CD8-positive, alpha-beta memory T cell (primary cell): ENCODE measurements at regions not wholly inside any gene's neighbourhood (a gene's known extent, or its start where the extent isn't known, plus 50 kb on each side); places are given as distances from the start of the nearest gene placed in this dataset.

Experiments
- CTCF ChIA-PET: fragments of 350-600 bp; sonication (Branson Sonifier 250); formaldehyde crosslinking; loops from one replicate; lab custom pipeline; 2021; ENCODE audit warnings: antibody characterized with exemption; lab: Charles Lee
- POLR2A ChIA-PET: fragments of 350-600 bp; sonication (Branson Sonifier 250); formaldehyde crosslinking; loops from one replicate; lab custom pipeline; 2021; ENCODE audit warnings: antibody characterized with exemption; lab: Charles Lee
- DNase-seq, 5 donors: peaks; one replicate each; pipeline versions ENCODE4 v3.0.0 to v3.0.0-alpha.2; 2020 to 2022; ENCODE audit warnings: mixed read lengths in 1 of 5
- H3K27ac ChIP-seq: one replicate; pipeline ENCODE4 v1.7.0; 2013; ENCODE audit warnings: low read depth, mild to moderate bottlenecking, low read length, moderate library complexity
- H3K27me3 ChIP-seq: 2 replicates; pipeline ENCODE4 v1.7.0; 2013; ENCODE audit warnings: low read length, mild to moderate bottlenecking; ENCODE audit not compliant: insufficient read depth, poor library complexity, severe bottlenecking
- H3K36me3 ChIP-seq: 2 replicates; pipeline ENCODE4 v1.7.0; 2013; ENCODE audit warnings: mild to moderate bottlenecking, low read length, moderate library complexity; ENCODE audit not compliant: insufficient read depth
- H3K4me1 ChIP-seq: 2 replicates; pipeline ENCODE4 v1.7.0; 2013; ENCODE audit warnings: mild to moderate bottlenecking, low read length, moderate library complexity; ENCODE audit not compliant: insufficient read depth
- H3K4me3 ChIP-seq: 2 replicates; pipeline ENCODE4 v1.7.0; 2013; ENCODE audit warnings: mild to moderate bottlenecking, low read length
- H3K9me3 ChIP-seq: 2 replicates; pipeline ENCODE4 v1.7.0; 2013; ENCODE audit warnings: mild to moderate bottlenecking, low read length
- H3K27ac Mint-ChIP-seq, 8 donors: one replicate each; pipeline ENCODE4 v1.8.0; 2020 to 2021; ENCODE audit warnings: mixed read lengths in 8 of 8, mild to moderate bottlenecking in 6 of 8, inconsistent platforms in 3 of 8, moderate library complexity in 3 of 8
- H3K27me3 Mint-ChIP-seq, 2 donors: one replicate each; pipeline ENCODE4 v1.8.0; 2020 to 2021; ENCODE audit warnings: mixed read lengths in 2 of 2, mild to moderate bottlenecking in 1 of 2, moderate library complexity in 1 of 2
- H3K36me3 Mint-ChIP-seq, 3 donors: one replicate each; pipeline ENCODE4 v1.8.0; 2020 to 2021; ENCODE audit warnings: mixed read lengths in 3 of 3, inconsistent platforms in 1 of 3, mild to moderate bottlenecking in 1 of 3
- H3K4me1 Mint-ChIP-seq, 3 donors: one replicate each; pipeline ENCODE4 v1.8.0; 2020 to 2021; ENCODE audit warnings: mixed read lengths in 3 of 3, inconsistent platforms in 1 of 3, mild to moderate bottlenecking in 1 of 3
- H3K4me3 Mint-ChIP-seq, 7 donors: one replicate each; pipeline ENCODE4 v1.8.0; 2020 to 2021; ENCODE audit warnings: mixed read lengths in 7 of 7, mild to moderate bottlenecking in 6 of 7, moderate library complexity in 4 of 7, inconsistent platforms in 2 of 7
- H3K9me3 Mint-ChIP-seq, 5 donors: one replicate each; pipeline ENCODE4 v1.8.0; 2020 to 2022; ENCODE audit warnings: mixed read lengths in 5 of 5, mild to moderate bottlenecking in 3 of 5, moderate library complexity in 2 of 5, inconsistent platforms in 1 of 5

DNA sequence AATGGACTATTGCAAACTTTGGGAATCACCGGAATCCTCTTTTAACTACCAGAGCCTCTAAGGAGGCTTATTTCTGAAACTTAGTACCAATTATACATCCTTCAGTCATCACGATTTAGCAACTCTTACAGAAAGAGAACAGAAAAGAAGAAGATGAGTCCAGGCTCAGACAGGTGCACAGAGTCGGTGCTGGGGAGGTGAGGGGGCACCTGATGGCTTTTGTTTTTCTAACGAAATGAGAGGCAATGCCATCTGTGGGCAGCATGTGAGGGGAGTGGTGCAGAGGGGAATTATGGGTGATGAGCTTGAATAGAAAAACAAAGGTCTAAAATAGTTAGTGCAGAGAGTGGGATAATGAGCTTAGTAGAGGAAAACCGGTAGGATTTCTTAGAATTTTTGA, 522.6 kb downstream of the CMPK2 start:
- DNase-seq, result no peak
- no peak overlapping the region for H3K4me3 Mint-ChIP-seq
- no peak overlapping the region for H3K27ac Mint-ChIP-seq
- no peaks in the 10 kb centered on the region for H3K4me1 ChIP-seq
- POLR2A ChIA-PET, result no interaction called here
- H3K9me3 Mint-ChIP-seq, result peaks cover 0 to 4% (median 0%) of the 10 kb centered on the region in 5 donors
- no peaks in the 10 kb centered on the region for H3K4me1 Mint-ChIP-seq
- CTCF ChIA-PET, result no interaction called here
- H3K4me3 ChIP-seq, result no peak overlapping the region
- no peaks in the 10 kb centered on the region for H3K27me3 ChIP-seq
- H3K27me3 Mint-ChIP-seq, result no peaks in the 10 kb centered on the region
- no peaks in the 10 kb centered on the region for H3K9me3 ChIP-seq
- H3K36me3 Mint-ChIP-seq, result no peaks in the 10 kb centered on the region
- no peaks in the 10 kb centered on the region for H3K36me3 ChIP-seq
- no peak overlapping the region for H3K27ac ChIP-seq

DNA sequence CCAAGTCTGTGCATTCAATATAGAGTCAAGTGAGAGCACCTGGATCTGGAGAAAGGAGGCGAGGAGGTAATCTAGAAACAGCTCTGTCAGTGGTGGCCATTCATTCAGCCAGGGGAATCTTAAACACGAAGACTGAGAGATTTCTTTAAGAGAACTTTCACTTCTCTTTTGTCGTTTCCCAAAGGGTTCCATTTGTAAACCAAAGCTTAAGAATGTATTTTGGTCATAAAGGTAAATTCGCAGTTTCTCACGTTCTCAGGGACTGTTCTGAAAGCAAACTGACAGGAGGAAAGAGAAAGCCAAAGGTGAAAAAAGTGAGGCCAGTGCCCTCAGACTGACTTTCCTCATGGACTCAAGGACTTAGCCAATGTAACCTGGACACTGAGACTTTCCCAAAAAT, 513.5 kb downstream of the CMPK2 start:
- Mint-ChIP-seq H3K4me3 (no peak overlapping the region), H3K36me3 (no peaks in the 10 kb centered on the region), H3K27me3 (no peaks in the 10 kb centered on the region), H3K9me3 (peaks cover 0 to 6% (median 0%) of the 10 kb centered on the region in 5 donors), H3K27ac (no peak overlapping the region), H3K4me1 (no peaks in the 10 kb centered on the region)
- DNase-seq, result no peak
- no peak overlapping the region for H3K27ac ChIP-seq
- H3K4me3 ChIP-seq, result no peak overlapping the region
- ChIA-PET POLR2A (no interaction called here), CTCF (no interaction called here)
- no peaks in the 10 kb centered on the region for H3K36me3 ChIP-seq
- H3K27me3 ChIP-seq, result no peaks in the 10 kb centered on the region
- H3K4me1 ChIP-seq, result no peaks in the 10 kb centered on the region
- H3K9me3 ChIP-seq, result no peaks in the 10 kb centered on the region

DNA sequence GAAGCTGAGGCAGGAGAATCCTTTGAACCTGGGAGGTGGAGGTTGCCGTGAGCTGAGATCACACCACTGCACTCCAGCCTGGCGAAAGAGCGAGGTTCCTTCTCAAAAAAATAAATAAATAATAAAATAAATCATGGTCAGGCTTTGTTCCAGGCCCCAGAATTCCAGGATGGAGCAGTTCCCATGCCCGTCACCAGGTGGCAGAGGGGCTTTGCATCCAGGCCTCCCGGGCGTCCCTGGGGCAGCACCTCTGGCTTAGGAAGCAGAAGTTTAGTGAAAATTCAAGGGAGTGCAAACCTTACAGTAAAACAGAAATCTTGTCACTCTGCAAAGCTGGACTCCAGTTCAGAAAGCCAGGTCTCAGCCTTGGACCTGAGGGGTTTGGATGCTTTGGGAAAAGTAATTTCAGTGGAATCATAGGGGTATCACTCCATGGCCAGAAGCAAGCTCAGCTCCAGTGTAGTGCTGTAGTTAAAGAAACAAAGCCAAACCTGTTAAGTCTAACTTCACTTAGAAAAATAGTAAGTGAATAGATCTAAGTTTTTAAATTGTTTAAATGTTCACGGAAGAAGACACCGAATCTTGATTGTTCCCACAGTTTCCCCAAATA, 512.7 kb downstream of the CMPK2 start:
- ChIA-PET CTCF (interaction anchor here (0.6 kb wide), 1 partner anchor 120 kb away, joined by 3 read pairs; no protein-coding TSS in a partner anchor), POLR2A (no interaction called here)
- no peaks in the 10 kb centered on the region for H3K36me3 Mint-ChIP-seq
- no peak for DNase-seq
- no peaks in the 10 kb centered on the region for H3K4me1 ChIP-seq
- H3K27ac ChIP-seq, result no peak overlapping the region
- H3K9me3 ChIP-seq, result no peaks in the 10 kb centered on the region
- H3K27me3 Mint-ChIP-seq, result no peaks in the 10 kb centered on the region
- H3K4me1 Mint-ChIP-seq, result no peaks in the 10 kb centered on the region
- no peak overlapping the region for H3K4me3 ChIP-seq
- H3K36me3 ChIP-seq, result no peaks in the 10 kb centered on the region
- H3K9me3 Mint-ChIP-seq, result peaks cover 0 to 6% (median 0%) of the 10 kb centered on the region in 5 donors
- H3K4me3 Mint-ChIP-seq, result no peak overlapping the region
- H3K27me3 ChIP-seq, result no peaks in the 10 kb centered on the region
- no peak overlapping the region for H3K27ac Mint-ChIP-seq

DNA sequence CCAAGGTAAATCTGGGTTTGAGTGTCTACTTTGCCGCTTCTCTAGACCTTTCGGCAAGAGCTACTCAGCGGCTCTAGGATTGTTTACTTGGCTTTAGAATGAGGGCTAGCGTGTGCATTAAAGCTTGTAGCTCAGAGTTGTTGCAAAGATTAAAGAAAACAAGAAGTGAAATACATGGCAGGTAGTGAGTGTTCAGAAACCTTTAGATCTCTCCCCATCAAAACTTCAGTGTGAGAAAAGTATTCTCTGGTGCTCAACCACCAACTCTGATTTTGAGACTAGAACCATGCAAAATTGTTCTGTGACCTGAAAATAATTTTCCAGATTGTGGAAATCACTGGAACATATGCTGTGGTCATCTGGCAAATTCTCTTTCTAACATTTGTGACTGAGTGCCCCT, 512.0 kb downstream of the CMPK2 start:
- CTCF ChIA-PET, result interaction anchor here (0.6 kb wide), 1 partner anchor 119 kb away, joined by 3 read pairs; no protein-coding TSS in a partner anchor
- POLR2A ChIA-PET, result no interaction called here

DNA sequence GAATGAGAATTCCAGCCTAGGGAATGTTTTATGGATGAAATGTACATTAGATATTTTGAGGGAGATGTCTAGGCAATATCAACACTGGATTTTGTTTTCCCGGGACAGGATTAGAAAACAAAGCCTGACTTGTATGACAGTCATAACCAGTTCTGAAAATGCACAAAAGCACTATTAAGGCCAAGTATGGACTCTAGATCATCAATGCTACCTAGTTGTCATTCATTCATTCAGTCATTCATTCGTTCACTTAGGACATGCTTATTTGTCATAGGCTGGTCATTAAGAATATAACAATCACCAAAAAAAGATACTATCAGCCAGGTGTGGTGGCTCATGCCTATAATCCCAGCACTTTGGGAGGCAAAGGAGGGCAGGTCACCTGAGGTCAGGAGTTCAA, 511.2 kb downstream of the CMPK2 start:
- ChIA-PET POLR2A (no interaction called here), CTCF (no interaction called here)
- peaks cover 0 to 6% (median 5%) of the 10 kb centered on the region in 5 donors for H3K9me3 Mint-ChIP-seq
- Histone ChIP-seq H3K4me3 (no peak overlapping the region), H3K27me3 (no peaks in the 10 kb centered on the region), H3K9me3 (no peaks in the 10 kb centered on the region), H3K27ac (no peak overlapping the region), H3K36me3 (no peaks in the 10 kb centered on the region), H3K4me1 (no peaks in the 10 kb centered on the region)
- no peak overlapping the region for H3K4me3 Mint-ChIP-seq
- no peaks in the 10 kb centered on the region for H3K4me1 Mint-ChIP-seq
- no peak overlapping the region for H3K27ac Mint-ChIP-seq
- H3K36me3 Mint-ChIP-seq, result no peaks in the 10 kb centered on the region
- no peak for DNase-seq
- H3K27me3 Mint-ChIP-seq, result no peaks in the 10 kb centered on the region

More for the DNA sequence above, 512.0 kb downstream of the CMPK2 start:
- no peak overlapping the region for H3K4me3 ChIP-seq
- Mint-ChIP-seq H3K27me3 (no peaks in the 10 kb centered on the region), H3K9me3 (peaks cover 0 to 6% (median 3%) of the 10 kb centered on the region in 5 donors), H3K27ac (no peak overlapping the region), H3K36me3 (no peaks in the 10 kb centered on the region), H3K4me3 (no peak overlapping the region), H3K4me1 (no peaks in the 10 kb centered on the region)
- no peaks in the 10 kb centered on the region for H3K9me3 ChIP-seq
- H3K27me3 ChIP-seq, result no peaks in the 10 kb centered on the region
- DNase-seq, result no peak
- H3K36me3 ChIP-seq, result no peaks in the 10 kb centered on the region
- H3K4me1 ChIP-seq, result no peaks in the 10 kb centered on the region
- H3K27ac ChIP-seq, result no peak overlapping the region

DNA sequence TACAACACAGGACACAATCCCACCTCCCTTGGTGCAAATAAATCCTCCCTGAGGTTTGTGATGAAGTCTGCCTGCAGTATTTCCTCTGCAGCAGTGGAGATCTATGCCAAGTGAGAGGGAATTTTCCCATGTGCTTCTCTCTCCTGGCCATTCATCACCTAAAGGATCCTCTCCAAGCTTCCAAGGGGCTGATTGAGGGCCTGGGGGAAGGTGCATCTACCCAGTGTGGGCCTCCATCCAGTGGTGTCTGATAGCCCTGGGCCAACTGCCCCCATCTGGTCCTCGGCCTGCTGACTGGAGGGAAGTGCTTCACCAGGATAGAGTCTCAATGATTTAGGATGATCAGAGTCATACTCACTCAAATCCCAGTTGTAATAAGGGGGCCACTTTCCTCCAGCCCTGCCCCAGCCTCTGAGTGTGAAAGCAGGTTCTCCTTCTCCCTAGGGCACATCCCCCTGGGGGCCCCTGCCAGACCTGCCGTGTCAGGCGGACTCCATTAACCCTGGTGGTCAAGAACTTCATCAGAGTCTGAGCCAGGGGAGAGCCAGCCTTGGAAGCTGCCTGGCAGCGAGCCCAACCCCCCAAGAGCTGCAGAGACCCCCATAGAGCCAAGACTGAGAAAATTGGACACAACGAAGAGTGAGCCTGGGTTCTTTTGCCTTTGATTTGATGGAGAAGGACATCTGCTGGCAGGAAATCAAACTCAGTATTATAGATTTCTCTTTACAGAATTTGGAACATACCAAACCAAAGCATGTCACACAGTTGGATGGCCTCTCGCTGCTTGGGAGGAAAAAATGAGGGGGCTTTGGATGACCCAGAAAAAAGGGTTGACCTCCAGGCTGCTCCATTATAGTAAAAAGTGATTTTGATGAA, 509.6 kb downstream of the CMPK2 start:
- Histone ChIP-seq H3K9me3 (no peaks in the 10 kb centered on the region), H3K36me3 (no peaks in the 10 kb centered on the region), H3K4me3 (no peak overlapping the region), H3K27ac (no peak overlapping the region), H3K27me3 (no peaks in the 10 kb centered on the region), H3K4me1 (no peaks in the 10 kb centered on the region)
- H3K9me3 Mint-ChIP-seq, result peaks cover 0 to 7% (median 5%) of the 10 kb centered on the region in 5 donors
- H3K27ac Mint-ChIP-seq, result peak overlapping the region in 1 of 8 donors; percentile 38
- H3K36me3 Mint-ChIP-seq, result no peaks in the 10 kb centered on the region
- CTCF ChIA-PET, result no interaction called here
- DNase-seq, result no peak
- no peaks in the 10 kb centered on the region for H3K27me3 Mint-ChIP-seq
- no peaks in the 10 kb centered on the region for H3K4me1 Mint-ChIP-seq
- POLR2A ChIA-PET, result no interaction called here
- H3K4me3 Mint-ChIP-seq, result no peak overlapping the region

DNA sequence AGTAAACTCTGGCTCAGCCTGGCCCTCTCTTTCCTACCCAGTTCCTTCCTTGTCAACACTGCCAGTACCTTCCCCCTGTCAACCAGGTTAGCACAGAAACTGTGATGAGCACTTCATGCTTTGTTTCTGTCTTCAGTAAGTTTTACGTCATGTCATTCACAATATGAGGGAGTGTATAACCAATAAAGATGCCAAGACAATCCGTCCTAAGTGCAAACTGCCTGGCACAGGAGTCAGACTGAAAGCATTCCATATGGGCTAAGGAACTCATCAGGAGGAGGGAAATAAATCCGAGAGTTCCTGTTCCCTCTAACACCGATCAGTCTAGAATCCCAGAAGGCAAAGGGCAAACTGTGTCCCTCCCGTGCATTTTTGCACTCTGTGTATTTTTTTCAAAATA, 507.2 kb downstream of the CMPK2 start:
- H3K27ac Mint-ChIP-seq, result no peak overlapping the region

DNA sequence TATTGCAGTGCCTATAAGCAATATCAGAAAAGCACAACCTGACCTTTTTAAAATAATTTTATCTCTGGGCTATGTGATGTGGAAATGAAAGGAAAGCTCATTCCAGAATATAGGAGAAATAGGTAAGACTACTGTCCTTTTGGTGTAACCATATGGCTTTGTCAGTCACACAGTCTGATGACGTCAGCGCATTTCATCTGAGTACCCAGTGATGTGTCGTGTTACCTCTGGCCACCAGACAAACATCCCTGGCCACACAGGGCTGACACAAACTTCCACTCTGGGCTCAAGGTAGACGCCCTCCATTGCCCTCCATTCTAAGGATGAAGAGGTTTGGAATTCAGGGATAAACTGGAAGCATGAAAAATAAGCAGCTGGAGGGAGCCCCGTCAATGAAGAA, 506.7 kb downstream of the CMPK2 start:
- Mint-ChIP-seq H3K9me3 (peaks cover 0 to 5% (median 4%) of the 10 kb centered on the region in 5 donors), H3K27me3 (no peaks in the 10 kb centered on the region)
- POLR2A ChIA-PET, result no interaction called here

More for the DNA sequence above, 507.2 kb downstream of the CMPK2 start:
- Histone ChIP-seq H3K4me1 (no peaks in the 10 kb centered on the region), H3K27me3 (no peaks in the 10 kb centered on the region), H3K9me3 (no peaks in the 10 kb centered on the region), H3K4me3 (no peak overlapping the region), H3K27ac (no peak overlapping the region), H3K36me3 (no peaks in the 10 kb centered on the region)
- Mint-ChIP-seq H3K27me3 (no peaks in the 10 kb centered on the region), H3K36me3 (no peaks in the 10 kb centered on the region), H3K4me3 (no peak overlapping the region), H3K9me3 (peaks cover 0 to 7% (median 5%) of the 10 kb centered on the region in 5 donors), H3K4me1 (no peaks in the 10 kb centered on the region)
- POLR2A ChIA-PET, result no interaction called here
- CTCF ChIA-PET, result no interaction called here
- DNase-seq, result no peak

More for the DNA sequence above, 506.7 kb downstream of the CMPK2 start:
- Histone ChIP-seq H3K4me1 (no peaks in the 10 kb centered on the region), H3K9me3 (no peaks in the 10 kb centered on the region), H3K27ac (no peak overlapping the region), H3K36me3 (no peaks in the 10 kb centered on the region), H3K4me3 (no peak overlapping the region), H3K27me3 (no peaks in the 10 kb centered on the region)
- no peak for DNase-seq
- no peaks in the 10 kb centered on the region for H3K4me1 Mint-ChIP-seq
- H3K4me3 Mint-ChIP-seq, result no peak overlapping the region
- CTCF ChIA-PET, result no interaction called here
- no peak overlapping the region for H3K27ac Mint-ChIP-seq
- no peaks in the 10 kb centered on the region for H3K36me3 Mint-ChIP-seq
